ENCODE measurements at regions not wholly inside any gene's neighbourhood (a gene's known extent, or its start where the extent isn't known, plus 50 kb on each side); places are given as distances from the start of the nearest gene placed in this dataset.

DNA sequence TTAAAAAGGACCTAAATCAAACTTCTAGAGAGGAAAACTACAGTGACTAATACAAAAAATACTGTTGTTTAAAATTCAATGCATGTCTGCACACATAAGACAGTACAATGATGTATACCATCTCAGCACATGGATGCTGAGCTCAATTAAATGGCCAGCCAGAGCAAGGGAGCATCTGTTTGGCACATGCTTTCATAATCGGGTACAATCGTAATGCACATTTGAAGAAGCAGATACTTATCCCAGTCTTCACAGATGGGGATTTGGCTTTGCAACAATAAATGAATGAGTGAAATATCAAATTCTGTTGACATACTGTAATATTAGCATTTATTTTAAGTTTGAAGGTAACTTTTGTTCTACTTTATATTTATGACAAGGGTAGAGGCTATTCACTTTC lies 187.8 kb downstream of the CRPPA start:
- DNase-seq (ENCODE audit: low read depth, low spot score) = no peak

DNA sequence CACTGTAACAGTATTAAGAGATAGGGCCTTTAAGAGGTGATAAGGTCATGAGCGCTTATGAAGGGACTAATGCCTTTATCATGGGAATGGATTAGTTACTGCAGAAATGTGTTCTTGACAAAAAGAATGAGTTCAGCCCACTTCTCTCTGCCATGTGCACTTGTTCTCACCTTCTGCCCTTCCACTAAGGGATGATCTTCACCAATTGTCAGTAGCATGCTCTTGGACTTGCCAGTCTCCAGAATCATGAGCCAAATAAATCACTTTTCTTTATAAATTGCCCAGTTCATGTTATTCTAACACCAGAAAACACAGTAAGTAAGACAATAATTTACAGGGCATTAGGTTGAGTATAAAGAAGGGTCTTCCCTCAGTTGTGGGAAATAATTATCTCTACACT lies 189.1 kb downstream of the CRPPA start:
- no peak for DNase-seq (ENCODE audit: low read depth, low spot score)

DNA sequence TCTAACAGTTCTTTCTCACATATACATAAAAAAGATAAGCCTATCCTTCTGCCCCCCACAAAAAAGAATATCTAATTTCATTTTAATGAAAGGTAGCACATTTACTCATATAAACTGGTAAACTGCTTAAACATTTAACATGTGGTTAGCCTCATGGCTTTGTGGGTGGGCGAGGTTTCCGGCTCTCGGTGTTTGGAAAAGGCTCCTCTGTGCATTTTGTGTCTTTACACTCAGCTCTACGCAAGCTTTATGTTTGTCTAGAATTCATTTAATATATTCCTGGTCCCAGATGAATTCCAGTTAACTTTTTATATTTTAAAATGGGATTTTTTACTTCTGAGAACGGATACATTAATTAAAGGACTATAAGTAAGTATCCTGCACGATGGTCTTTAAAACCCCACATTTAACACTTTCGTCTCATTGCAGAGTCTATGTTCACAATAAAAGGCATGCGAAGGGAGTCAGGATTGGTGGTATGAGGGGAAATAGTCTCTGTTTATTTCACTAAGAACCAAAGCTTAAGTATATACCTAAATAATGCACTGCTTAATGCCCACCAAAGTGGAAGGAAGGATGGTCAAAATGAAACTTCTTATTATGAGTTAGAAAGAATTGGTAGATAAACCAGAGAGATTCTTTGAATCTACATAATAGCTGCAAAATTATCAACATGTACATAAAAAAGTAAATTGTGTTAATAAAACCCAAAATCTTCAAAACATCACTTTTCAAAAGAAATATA lies 197.2 kb downstream of the CRPPA start:
- no peak for DNase-seq (ENCODE audit: low read depth, low spot score)

DNA sequence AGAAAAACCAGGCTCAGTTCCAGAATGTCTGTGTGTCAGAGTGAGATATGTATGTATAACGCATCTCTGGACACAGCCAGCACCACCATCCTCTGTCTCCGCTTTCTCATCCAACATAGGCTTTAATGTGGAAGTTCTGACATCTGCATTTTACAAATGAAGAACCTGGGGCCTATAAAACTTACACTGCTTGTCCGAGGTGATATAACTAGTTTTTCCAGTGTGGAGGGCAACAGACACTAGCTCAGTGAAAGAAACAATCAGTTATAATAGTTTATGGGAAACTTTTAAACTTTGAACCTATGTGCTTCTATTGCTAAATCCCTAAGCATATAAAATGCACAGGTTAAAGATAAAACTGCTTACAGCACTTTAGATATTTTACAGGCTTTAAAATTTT lies 208.7 kb downstream of the CRPPA start:
- DNase-seq (ENCODE audit: low read depth, low spot score) = no peak

DNA sequence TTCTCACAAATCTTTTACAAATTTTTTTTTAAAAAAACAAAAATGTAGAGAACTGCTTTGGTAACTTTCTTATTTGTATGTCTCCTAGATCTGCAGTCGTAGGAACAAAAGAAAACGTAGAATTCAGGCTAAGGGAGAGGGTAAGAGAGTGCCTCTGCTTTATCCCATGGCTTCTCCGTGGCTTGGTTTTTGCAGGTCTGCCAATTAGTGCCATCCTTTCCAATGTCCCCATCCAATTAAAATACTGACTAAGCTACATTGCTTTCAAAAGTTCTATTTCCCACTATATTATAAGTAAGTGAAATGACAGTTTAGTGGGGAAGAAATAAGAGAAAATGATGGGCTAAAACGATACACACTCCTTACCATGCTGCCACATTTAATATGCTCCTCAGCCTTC lies 209.3 kb downstream of the CRPPA start:
- DNase-seq (ENCODE audit: low read depth, low spot score) = no peak

GRCh38 chr7:16211402-16211925 lies 209.9 kb downstream of the CRPPA start:
- DNase-seq (ENCODE audit: low read depth, low spot score) = no peak

DNA sequence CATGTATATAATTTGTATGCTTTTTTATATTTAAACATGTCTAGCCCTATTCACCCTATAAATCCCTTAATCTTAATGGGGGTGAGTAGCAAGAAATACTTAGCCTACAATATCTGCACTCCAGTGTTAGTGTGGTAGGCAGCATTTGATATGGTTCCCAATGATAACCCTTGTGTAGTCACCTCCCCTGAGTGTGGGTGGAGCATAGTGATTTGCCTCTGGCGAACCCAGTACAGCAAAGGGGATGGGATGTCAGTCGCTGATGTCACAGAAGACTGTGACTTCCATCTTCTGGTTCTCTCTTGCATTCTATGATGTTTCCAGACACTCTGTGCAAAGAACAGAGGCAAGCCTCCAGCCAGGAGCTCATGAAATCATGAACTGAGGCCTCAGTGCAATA lies 211.2 kb downstream of the CRPPA start:
- no peak for DNase-seq (ENCODE audit: low read depth, low spot score)

DNA sequence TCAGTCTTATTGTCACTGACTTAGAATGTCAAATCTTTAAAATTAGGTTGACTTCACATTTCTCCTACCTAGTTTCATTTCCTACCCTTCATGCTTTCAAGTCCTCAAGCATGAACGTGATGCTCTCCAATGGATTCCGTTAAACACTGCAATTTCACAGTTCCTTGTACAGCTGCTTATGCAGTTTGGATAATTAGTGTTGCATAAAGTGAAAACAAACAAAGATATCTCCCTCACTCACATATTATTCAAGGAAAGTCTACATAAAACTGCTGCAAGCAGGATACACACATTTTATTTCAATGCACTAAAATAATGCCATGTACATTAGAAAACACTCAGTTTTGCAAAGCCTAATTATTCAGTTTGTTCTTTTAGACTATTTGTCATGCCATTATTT lies 214.0 kb downstream of the CRPPA start:
- DNase-seq (ENCODE audit: low read depth, low spot score) = no peak

GRCh38 chr7:16205466-16205865 lies 215.9 kb downstream of the CRPPA start:
- no peak for DNase-seq (ENCODE audit: low read depth, low spot score)

DNA sequence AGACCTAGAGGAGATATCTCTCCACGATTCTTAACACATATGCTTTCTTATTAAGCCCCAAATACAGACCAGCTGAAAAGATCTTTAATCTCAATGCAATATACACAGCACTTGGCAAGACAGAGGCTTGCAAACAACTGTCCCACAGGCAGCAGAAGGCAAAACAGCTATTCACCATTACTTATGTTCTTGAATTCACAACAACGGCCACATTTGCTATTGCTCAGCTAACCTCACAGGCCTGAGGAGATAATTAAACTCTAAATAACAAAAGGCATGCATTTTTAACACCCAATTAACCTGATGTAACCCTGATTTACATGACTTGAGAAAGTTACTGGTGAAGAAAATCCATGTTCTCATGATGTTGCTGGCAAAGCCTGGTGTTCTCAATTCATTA lies 216.4 kb downstream of the CRPPA start:
- DNase-seq (ENCODE audit: low read depth, low spot score) = no peak

- no peak for DNase-seq (ENCODE audit: low read depth, low spot score)
These were observed 218.3 kb downstream of the CRPPA start for GRCh38 chr7:16203065-16203464.

DNA sequence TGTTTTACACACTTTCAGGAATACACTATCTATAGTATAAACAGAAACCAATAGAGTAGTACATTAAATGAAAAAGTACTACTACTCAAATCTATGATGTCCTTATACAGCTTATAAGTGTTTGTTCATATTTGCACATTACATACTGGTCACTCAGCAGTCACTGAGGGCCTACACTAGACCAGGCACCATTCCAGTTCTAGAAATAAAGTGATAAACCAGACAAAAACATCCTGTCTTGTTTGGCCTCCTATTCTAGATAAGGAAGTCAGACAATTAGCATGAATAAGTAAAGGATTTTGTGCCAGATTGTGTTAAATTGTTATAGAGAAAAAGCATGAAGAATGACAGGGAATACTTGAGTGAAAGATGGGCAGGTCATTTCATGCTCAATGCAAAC lies 219.0 kb downstream of the CRPPA start:
- DNase-seq (ENCODE audit: low read depth, low spot score) = no peak

GRCh38 chr7:16200591-16200990 lies 220.7 kb downstream of the CRPPA start:
- DNase-seq (ENCODE audit: low read depth, low spot score) = no peak

GRCh38 chr7:16193631-16194030 lies 227.7 kb downstream of the CRPPA start:
- DNase-seq (ENCODE audit: low read depth, low spot score) = no peak

DNA sequence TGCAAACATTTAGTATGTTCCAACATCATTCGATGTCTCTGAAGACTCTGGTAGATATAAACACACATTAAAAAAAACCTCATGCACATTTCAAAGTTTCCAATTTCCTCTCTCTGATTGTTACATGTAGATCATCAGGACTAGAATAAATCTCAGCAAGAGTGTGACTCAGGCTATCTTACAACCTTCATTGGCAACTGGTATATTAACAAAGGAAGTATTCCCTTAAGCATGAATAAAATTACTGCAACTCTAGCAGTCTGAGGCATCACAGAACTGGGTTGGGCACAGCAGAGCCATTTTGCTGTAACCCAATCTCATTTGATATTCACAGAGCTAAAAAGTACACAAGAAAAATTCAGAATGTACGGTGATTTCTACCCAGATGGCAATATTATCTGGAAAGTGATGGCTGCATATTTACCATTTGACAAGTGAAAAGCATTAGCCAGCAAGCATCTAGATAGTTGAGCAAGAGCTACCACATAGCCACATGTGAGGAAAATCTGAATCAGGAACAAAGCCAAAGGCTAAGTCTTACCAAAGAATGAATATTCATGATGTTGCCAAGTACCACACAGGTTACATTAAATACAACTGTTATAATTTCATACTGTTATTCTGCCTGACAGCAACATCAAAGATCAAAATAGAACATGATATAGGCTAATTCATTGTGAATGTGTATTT lies 232.2 kb downstream of the CRPPA start:
- DNase-seq (ENCODE audit: low read depth, low spot score) = no peak

GRCh38 chr7:16187131-16187530 lies 234.2 kb downstream of the CRPPA start:
- DNase-seq (ENCODE audit: low read depth, low spot score) = no peak

DNA sequence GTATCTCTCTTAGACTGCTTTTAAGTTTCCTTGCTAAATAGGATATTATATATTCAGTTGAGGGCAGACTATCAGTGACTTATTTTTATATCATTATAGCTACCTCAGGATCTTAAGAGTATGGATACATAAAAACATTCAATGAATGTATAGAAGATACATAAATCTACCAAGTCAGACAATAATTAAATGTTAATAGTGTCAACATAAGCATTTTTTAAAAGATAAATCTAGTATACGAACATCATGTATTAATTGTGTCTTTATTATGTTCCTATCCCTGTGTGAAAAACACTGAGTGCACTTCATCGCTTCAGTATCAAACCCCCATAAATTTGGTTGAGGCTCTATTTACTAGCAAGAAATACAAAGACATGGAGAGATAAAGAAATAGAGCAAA lies 242.8 kb downstream of the CRPPA start:
- no peak for DNase-seq (ENCODE audit: low read depth, low spot score)

- no peak for DNase-seq (ENCODE audit: low read depth, low spot score)
These were observed 243.2 kb downstream of the CRPPA start for GRCh38 chr7:16178092-16178491.

- DNase-seq (ENCODE audit: low read depth, low spot score) = no peak
These were observed 247.1 kb downstream of the CRPPA start for GRCh38 chr7:16174253-16174652.

- no peak for DNase-seq (ENCODE audit: low read depth, low spot score)
These were observed 249.0 kb downstream of the CRPPA start for GRCh38 chr7:16172366-16172765.

DNA sequence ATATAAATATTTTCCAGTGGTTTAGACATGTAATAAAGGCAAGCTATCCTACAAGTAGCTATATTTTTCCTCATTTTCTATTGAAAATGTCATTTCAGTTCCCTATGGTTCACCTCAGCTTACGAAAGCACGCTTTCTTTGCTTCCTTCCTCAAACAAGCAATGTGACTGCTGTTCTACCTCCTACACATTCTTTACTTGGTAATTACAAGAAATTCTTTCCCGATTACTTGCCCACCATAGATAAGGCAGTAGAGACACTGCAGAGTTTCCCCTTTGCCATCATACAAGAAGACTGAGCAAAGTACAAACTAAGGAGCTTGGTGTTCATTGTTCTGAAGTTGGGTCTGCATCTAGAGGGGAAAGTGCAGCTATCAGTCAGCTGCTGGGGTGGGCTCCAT lies 249.4 kb downstream of the CRPPA start:
- no peak for DNase-seq (ENCODE audit: low read depth, low spot score)

GRCh38 chr7:16170671-16171070 lies 250.7 kb downstream of the CRPPA start:
- no peak for DNase-seq (ENCODE audit: low read depth, low spot score)

DNA sequence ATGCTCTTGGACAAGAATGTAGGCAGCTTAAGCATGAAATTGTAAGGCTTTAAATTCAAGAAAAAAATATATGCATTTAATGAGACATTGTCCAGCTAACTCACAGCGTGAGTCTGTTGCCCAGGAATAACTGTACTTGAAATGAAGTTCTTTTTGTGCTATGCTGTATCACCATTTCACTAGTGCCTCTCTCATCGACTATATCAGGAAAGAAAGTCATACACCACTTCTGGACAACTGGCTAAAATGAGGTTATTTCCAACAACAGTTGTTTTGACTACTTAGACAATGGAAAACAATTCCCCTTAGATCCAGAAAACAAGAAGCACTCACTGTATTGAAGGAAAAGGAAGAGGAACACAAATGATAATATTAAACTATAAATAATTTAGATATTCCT lies 251.8 kb downstream of the CRPPA start:
- DNase-seq (ENCODE audit: low read depth, low spot score) = no peak
